Esophagus squamous epithelium (tissue), 5 donors: ENCODE measurements at regions not wholly inside any gene's neighbourhood (a gene's known extent, or its start where the extent isn't known, plus 50 kb on each side); places are given as distances from the start of the nearest gene placed in this dataset.

Source experiments
- DNase-seq: peaks from one replicate; lab custom pipeline; 2025; lab: John Stamatoyannopoulos, UW
- H3K27ac ChIP-seq, 4 donors: fragments of 200-600 bp; sonication (generic); one replicate each; pipeline ENCODE4 v1.5.1; 2016 to 2019; ENCODE audit warnings: mild to moderate bottlenecking in 1 of 4
- H3K27me3 ChIP-seq, 4 donors: fragments of 200-600 bp; sonication (generic); 1 replicate in 3 of 4; 2 replicates in 1 of 4; pipeline versions ENCODE4 v1.5.1 to v1.6.0; 2017 to 2021; ENCODE audit warnings: antibody characterized with exemption in 1 of 4
- H3K36me3 ChIP-seq, 3 donors: fragments of 200-600 bp; sonication (generic); one replicate each; pipeline ENCODE4 v1.5.1; 2016 to 2019
- H3K4me1 ChIP-seq, 3 donors: fragments of 200-600 bp; sonication (generic); one replicate each; pipeline ENCODE4 v1.5.1; 2017 to 2019
- H3K4me3 ChIP-seq, 4 donors: fragments of 200-600 bp; sonication (generic); 1 replicate in 3 of 4; 2 replicates in 1 of 4; pipeline ENCODE4 v1.5.1; 2016 to 2019; ENCODE audit warnings: mild to moderate bottlenecking in 2 of 4, moderate library complexity in 1 of 4
- H3K9me3 ChIP-seq, 3 donors: fragments of 200-600 bp; sonication (generic); one replicate each; pipeline ENCODE4 v1.5.1; 2016 to 2019
- POLR2A ChIP-seq, 4 donors: fragments of 450-650 bp; IDR thresholded peaks; one replicate each; pipeline ENCODE4 v1.6.1; 2017; ENCODE audit warnings: antibody characterized with exemption in 4 of 4, mild to moderate bottlenecking in 4 of 4, moderate library complexity in 3 of 4
- WGBS, 2 donors: methylation state at CpG; one replicate each; pipeline ENCODE4 v1.1.5; 2018; 5-methylcytosine and 5-hydroxymethylcytosine counted together
- intact Hi-C: fragments of 100-400 bp; cut with DNase I; formaldehyde crosslinking; loops from one replicate; pipeline ENCODE4 v1.15.0; 2022
- TF ChIP-seq, protein P1 (sequence below), 6 experiments: fragments of 450-650 bp in 4 of 6; fragments of 200-600 bp in 2 of 6; sonication (generic) in 2 of 6; IDR thresholded peaks; one replicate each; pipeline ENCODE4 v1.5.1; 2016 to 2019; ENCODE audit warnings: antibody characterized with exemption in 6 of 6, mild to moderate bottlenecking in 4 of 6, moderate library complexity in 4 of 6
- donor health status: DM: yes; HTN: yes; CAD: no.

DNA sequence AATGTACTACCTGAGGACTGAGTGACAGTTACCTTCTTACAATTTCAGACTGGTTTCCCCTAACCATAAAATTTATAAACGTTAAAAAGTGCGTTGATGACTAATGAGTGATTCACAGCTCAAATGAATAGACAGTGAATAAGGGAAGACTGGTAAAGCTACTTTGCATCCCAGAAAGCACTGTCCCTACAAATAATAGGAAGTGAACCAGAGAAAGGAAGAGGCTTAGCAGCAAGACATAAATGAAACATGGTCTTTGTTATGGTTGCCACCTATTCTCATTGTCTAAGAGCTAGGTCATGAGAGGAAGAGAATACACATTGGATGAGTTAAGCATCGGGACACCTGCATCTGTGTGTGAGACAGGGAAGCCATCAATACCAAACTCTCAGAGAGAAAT is 849.2 kb downstream of the TAF11L14 start:
- Histone ChIP-seq H3K4me1 (no peaks in the 10 kb centered on the region), H3K9me3 (no peaks in the 10 kb centered on the region), H3K27me3 (no peaks in the 10 kb centered on the region), H3K4me3 (no peak overlapping the region), H3K36me3 (no peaks in the 10 kb centered on the region), H3K27ac (no peak overlapping the region)
- WGBS, 2 donors, result 30 to 34% methylated on average over 3 of the region's 3 CpGs
- TF ChIP-seq POLR2A (IDR thresholded peaks at IDR 0.05), result no peak
- TF ChIP-seq, protein P1, sequence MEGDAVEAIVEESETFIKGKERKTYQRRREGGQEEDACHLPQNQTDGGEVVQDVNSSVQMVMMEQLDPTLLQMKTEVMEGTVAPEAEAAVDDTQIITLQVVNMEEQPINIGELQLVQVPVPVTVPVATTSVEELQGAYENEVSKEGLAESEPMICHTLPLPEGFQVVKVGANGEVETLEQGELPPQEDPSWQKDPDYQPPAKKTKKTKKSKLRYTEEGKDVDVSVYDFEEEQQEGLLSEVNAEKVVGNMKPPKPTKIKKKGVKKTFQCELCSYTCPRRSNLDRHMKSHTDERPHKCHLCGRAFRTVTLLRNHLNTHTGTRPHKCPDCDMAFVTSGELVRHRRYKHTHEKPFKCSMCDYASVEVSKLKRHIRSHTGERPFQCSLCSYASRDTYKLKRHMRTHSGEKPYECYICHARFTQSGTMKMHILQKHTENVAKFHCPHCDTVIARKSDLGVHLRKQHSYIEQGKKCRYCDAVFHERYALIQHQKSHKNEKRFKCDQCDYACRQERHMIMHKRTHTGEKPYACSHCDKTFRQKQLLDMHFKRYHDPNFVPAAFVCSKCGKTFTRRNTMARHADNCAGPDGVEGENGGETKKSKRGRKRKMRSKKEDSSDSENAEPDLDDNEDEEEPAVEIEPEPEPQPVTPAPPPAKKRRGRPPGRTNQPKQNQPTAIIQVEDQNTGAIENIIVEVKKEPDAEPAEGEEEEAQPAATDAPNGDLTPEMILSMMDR (IDR thresholded peaks at IDR 0.05), result no peak
- DNase-seq, result no peak
- intact Hi-C loops, result no loop called here

DNA sequence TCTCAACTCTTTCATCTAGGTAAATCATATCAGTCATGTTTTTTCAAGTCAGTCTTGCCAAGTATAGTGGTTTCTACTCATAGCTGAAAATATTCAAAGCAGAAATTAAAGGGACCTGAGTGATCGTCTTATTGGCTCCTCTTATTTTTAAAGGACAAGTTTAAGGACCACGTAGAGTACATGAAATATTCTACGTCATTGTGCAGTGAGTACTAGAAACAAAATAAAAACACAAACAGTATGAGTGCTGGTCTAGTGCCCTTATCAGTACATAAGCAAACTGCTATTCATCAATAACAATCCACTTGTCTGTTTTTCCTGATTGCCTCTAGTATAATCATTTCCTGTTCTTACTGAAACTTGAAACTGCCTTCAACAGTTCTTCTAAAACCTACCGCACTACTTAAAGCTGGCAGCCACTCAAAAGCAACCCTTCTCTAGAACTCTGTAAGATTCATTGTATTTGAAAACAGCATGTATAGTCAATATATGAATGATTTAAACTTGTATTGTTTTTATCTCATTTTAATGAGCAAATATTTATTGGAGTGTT is 853.7 kb downstream of the TAF11L14 start:
- no peak overlapping the region for H3K27ac ChIP-seq
- no peaks in the 10 kb centered on the region for H3K36me3 ChIP-seq
- 44 to 47% methylated on average over 4 of the region's 4 CpGs for WGBS, 2 donors
- intact Hi-C loops, result no loop called here
- H3K4me1 ChIP-seq, result no peaks in the 10 kb centered on the region
- H3K4me3 ChIP-seq, result no peak overlapping the region
- H3K27me3 ChIP-seq, result no peaks in the 10 kb centered on the region
- H3K9me3 ChIP-seq, result no peaks in the 10 kb centered on the region
- DNase-seq, result no peak
- TF ChIP-seq, protein P1 (IDR thresholded peaks at IDR 0.05), result no peak
- TF ChIP-seq POLR2A (IDR thresholded peaks at IDR 0.05), result no peak

DNA sequence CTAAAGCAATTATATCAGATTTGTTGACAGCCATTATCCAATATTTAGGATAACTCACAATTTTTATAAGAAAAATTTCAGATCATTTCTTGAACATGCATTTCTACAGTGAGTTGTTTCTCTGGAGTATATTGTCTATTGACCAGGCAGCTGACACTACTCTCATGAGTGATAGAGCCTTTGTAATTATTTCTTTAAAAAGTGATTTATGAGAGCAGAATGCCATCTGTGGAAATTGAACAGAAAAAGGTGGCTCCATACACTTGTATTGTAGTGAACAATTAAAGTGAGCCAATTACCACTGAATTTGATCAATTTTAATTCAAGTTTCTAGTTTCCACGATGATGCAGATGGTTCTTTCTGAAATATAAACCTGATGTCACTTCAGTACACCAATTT is 855.4 kb downstream of the TAF11L14 start:
- Histone ChIP-seq H3K4me1 (no peaks in the 10 kb centered on the region), H3K27me3 (no peaks in the 10 kb centered on the region), H3K9me3 (no peaks in the 10 kb centered on the region), H3K4me3 (no peak overlapping the region), H3K36me3 (no peaks in the 10 kb centered on the region), H3K27ac (no peak overlapping the region)
- intact Hi-C loops, result no loop called here
- TF ChIP-seq POLR2A (IDR thresholded peaks at IDR 0.05), result no peak
- TF ChIP-seq, protein P1 (IDR thresholded peaks at IDR 0.05), result no peak
- DNase-seq, result no peak
- 19 to 44% methylated on average over 1 of the region's 1 CpG for WGBS, 2 donors

DNA sequence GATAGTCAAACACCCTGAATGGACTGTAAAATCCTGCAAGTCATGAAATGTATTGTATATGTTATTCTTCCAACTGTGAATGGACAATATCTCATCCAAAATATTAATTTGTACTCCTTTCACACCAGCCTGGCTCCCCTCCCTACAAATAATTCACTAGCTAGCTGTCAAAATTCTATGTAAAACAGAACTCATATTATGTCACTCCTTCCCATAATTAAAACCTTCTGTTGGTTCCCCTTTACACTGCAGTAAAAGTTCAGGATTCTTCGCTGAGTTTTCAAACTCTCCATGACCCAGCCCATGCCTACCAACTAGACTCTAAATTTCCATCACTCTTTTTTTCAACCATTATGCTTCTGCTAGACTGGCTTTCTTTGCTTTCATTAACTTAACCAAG is 857.1 kb downstream of the TAF11L14 start:
- no peaks in the 10 kb centered on the region for H3K36me3 ChIP-seq
- no peaks in the 10 kb centered on the region for H3K4me1 ChIP-seq
- WGBS, 2 donors, result 68 to 91% methylated on average over 1 of the region's 1 CpG
- DNase-seq, result no peak
- intact Hi-C loops, result no loop called here
- no peak overlapping the region for H3K4me3 ChIP-seq
- no peaks in the 10 kb centered on the region for H3K27me3 ChIP-seq
- H3K9me3 ChIP-seq, result peaks cover 0 to 3% (median 0%) of the 10 kb centered on the region in 3 donors
- H3K27ac ChIP-seq, result no peak overlapping the region
- TF ChIP-seq POLR2A (IDR thresholded peaks at IDR 0.05), result no peak
- TF ChIP-seq, protein P1 (IDR thresholded peaks at IDR 0.05), result no peak

DNA sequence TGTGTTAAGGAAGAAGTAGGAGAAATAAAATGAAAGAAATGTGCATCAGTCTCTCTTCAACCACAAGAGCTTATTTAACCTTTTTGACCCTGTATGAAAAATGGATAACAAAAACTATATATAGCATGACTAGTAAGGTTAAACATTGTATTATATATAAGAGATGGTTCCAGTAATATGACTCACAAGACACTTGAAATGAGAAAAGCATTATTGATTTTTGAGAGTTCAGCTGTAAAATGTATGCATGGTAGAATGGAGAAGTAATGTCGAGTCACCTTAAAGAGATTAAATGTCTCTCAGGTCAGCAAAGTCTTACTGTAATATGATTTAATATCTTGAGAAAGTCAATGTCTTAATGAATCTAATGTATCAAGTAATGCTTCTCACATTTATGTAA is 860.9 kb downstream of the TAF11L14 start:
- 67 to 73% methylated on average over 1 of the region's 1 CpG for WGBS, 2 donors
- no peak for DNase-seq
- Histone ChIP-seq H3K4me1 (no peaks in the 10 kb centered on the region), H3K36me3 (no peaks in the 10 kb centered on the region), H3K9me3 (peaks cover 0 to 8% (median 0%) of the 10 kb centered on the region in 3 donors), H3K27me3 (no peaks in the 10 kb centered on the region), H3K4me3 (no peak overlapping the region), H3K27ac (no peak overlapping the region)
- intact Hi-C loops, result no loop called here
- no peak for TF ChIP-seq POLR2A (IDR thresholded peaks at IDR 0.05)
- TF ChIP-seq, protein P1 (IDR thresholded peaks at IDR 0.05), result no peak
